H9 (cell line): ENCODE measurements at regions not wholly inside any gene's neighbourhood (a gene's known extent, or its start where the extent isn't known, plus 50 kb on each side); places are given as distances from the start of the nearest gene placed in this dataset.

Experiments used
- DNase-seq: peaks from one replicate; pipeline ENCODE4 v3.0.0-alpha.2; 2017
- H2AFZ ChIP-seq: one replicate; pipeline ENCODE4 v1.6.1; 2013; ENCODE audit warnings: mild to moderate bottlenecking, low read length, control low read depth, moderate library complexity
- H2AK5ac ChIP-seq: 2 replicates; pipeline ENCODE4 v1.6.1; 2013; ENCODE audit warnings: low read length, control low read depth, mixed read lengths; ENCODE audit not compliant: insufficient read length
- H2BK120ac ChIP-seq: one replicate; pipeline ENCODE4 v1.6.1; 2013; ENCODE audit warnings: low read depth, mild to moderate bottlenecking, low read length, control low read depth, inconsistent platforms; ENCODE audit not compliant: poor library complexity, severe bottlenecking
- H2BK12ac ChIP-seq: 2 replicates; pipeline ENCODE4 v1.6.1; 2013; ENCODE audit warnings: low read length, control low read depth, mixed read lengths, low read depth; ENCODE audit not compliant: insufficient read length
- H2BK15ac ChIP-seq: 2 replicates; pipeline ENCODE4 v1.6.1; 2013; ENCODE audit warnings: low read depth, low read length, control low read depth
- H2BK20ac ChIP-seq: one replicate; pipeline ENCODE4 v1.6.1; 2013; ENCODE audit warnings: low read depth, mild to moderate bottlenecking, low read length, control low read depth, inconsistent platforms; ENCODE audit not compliant: poor library complexity, severe bottlenecking
- H2BK5ac ChIP-seq: 2 replicates; pipeline ENCODE4 v1.6.1; 2013; ENCODE audit warnings: low read length, control low read depth, mixed read lengths; ENCODE audit not compliant: insufficient read length
- H3K14ac ChIP-seq: 2 replicates; pipeline ENCODE4 v1.6.1; 2013; ENCODE audit warnings: low read length, control low read depth; ENCODE audit not compliant: insufficient read depth
- H3K18ac ChIP-seq: 2 replicates; pipeline ENCODE4 v1.6.1; 2013; ENCODE audit warnings: low read depth, mild to moderate bottlenecking, mixed read lengths, low read length, control low read depth; ENCODE audit not compliant: insufficient read length
- H3K23ac ChIP-seq: 2 replicates; pipeline ENCODE4 v1.6.1; 2013; ENCODE audit warnings: low read length, control low read depth, mixed read lengths, low read depth; ENCODE audit not compliant: insufficient read length
- H3K23me2 ChIP-seq: 2 replicates; pipeline ENCODE4 v1.6.1; 2013; ENCODE audit warnings: low read depth, mild to moderate bottlenecking, mixed read lengths, low read length, control low read depth; ENCODE audit not compliant: insufficient read length, poor library complexity, severe bottlenecking
- H3K27ac ChIP-seq: 2 replicates; pipeline ENCODE4 v1.5.1; 2013; ENCODE audit warnings: low read length, control low read depth, mixed read lengths, low read depth; ENCODE audit not compliant: insufficient read length
- H3K27me3 ChIP-seq: 2 replicates; pipeline ENCODE4 v1.6.1; 2013; ENCODE audit warnings: low read length, control low read depth, inconsistent platforms; ENCODE audit not compliant: insufficient read depth
- H3K4ac ChIP-seq: 2 replicates; pipeline ENCODE4 v1.6.1; 2013; ENCODE audit warnings: low read depth, mild to moderate bottlenecking, control low read depth, inconsistent platforms, low read length, moderate library complexity
- H3K4me1 ChIP-seq: 2 replicates; pipeline ENCODE4 v1.6.1; 2013; ENCODE audit warnings: low read length, control low read depth, inconsistent platforms; ENCODE audit not compliant: insufficient read depth
- H3K4me2 ChIP-seq: 2 replicates; pipeline ENCODE4 v1.6.1; 2013; ENCODE audit warnings: low read length, control low read depth, mixed read lengths; ENCODE audit not compliant: insufficient read length, insufficient read depth
- H3K56ac ChIP-seq: 2 replicates; pipeline ENCODE4 v1.6.1; 2013; ENCODE audit warnings: low read depth, mild to moderate bottlenecking, mixed read lengths, low read length, control low read depth; ENCODE audit not compliant: insufficient read length
- H3K79me1 ChIP-seq: 2 replicates; pipeline ENCODE4 v1.6.1; 2013; ENCODE audit warnings: low read depth, mild to moderate bottlenecking, moderate library complexity, low read length, control low read depth, inconsistent platforms; ENCODE audit not compliant: insufficient read depth, poor library complexity, severe bottlenecking
- H3K79me2 ChIP-seq: 2 replicates; pipeline ENCODE4 v1.6.1; 2013; ENCODE audit warnings: low read length, control low read depth, inconsistent platforms; ENCODE audit not compliant: insufficient read depth
- H3K9ac ChIP-seq: 2 replicates; pipeline ENCODE4 v1.6.1; 2013; ENCODE audit warnings: low read length, control low read depth, mixed read lengths; ENCODE audit not compliant: insufficient read length; ENCODE audit errors: extremely low read depth
- H3K9me3 ChIP-seq: one replicate; pipeline ENCODE4 v1.6.1; 2013; ENCODE audit warnings: low read depth, low read length, inconsistent platforms; ENCODE audit not compliant: control insufficient read depth
- H3T11ph ChIP-seq: one replicate; pipeline ENCODE4 v1.6.1; 2013; ENCODE audit warnings: mild to moderate bottlenecking, low read length, control low read depth, inconsistent platforms
- H4K20me1 ChIP-seq: one replicate; pipeline ENCODE4 v1.6.1; 2013; ENCODE audit not compliant: control insufficient read depth, insufficient read length, insufficient read depth
- H4K5ac ChIP-seq: 2 replicates; pipeline ENCODE4 v1.6.1; 2013; ENCODE audit warnings: low read depth, mild to moderate bottlenecking, mixed read lengths, low read length, control low read depth; ENCODE audit not compliant: insufficient read length
- H4K8ac ChIP-seq: replicated peaks from 2 replicates; pipeline ENCODE4 v1.6.1; 2013; ENCODE audit warnings: low read length, control low read depth, mixed read lengths, low read depth; ENCODE audit not compliant: insufficient read length
- H4K91ac ChIP-seq: 2 replicates; pipeline ENCODE4 v1.6.1; 2013; ENCODE audit warnings: low read depth, mild to moderate bottlenecking, moderate library complexity, mixed read lengths, low read length, control low read depth; ENCODE audit not compliant: insufficient read length
- H3K27ac Mint-ChIP-seq, 3 experiments: 2 replicates in 2 of 3; 3 replicates in 1 of 3; pipeline ENCODE4 v1.8.0; 2020 to 2021; ENCODE audit warnings: mixed read lengths in 3 of 3, mild to moderate bottlenecking in 1 of 3, moderate library complexity in 1 of 3
- H3K27me3 Mint-ChIP-seq: 2 replicates; pipeline ENCODE4 v1.8.0; 2021; ENCODE audit warnings: low read depth, mild to moderate bottlenecking, moderate library complexity, mixed read lengths
- H3K36me3 Mint-ChIP-seq, 3 experiments: 2 replicates in 2 of 3; 3 replicates in 1 of 3; pipeline ENCODE4 v1.8.0; 2020 to 2021; ENCODE audit warnings: low read depth in 3 of 3, mixed read lengths in 3 of 3; ENCODE audit not compliant: insufficient read depth in 1 of 3
- H3K4me1 Mint-ChIP-seq, 2 experiments: 2 replicates each; pipeline ENCODE4 v1.8.0; 2020; ENCODE audit warnings: mixed read lengths in 2 of 2
- H3K4me3 Mint-ChIP-seq, 2 experiments: 2 replicates in 1 of 2; 3 replicates in 1 of 2; pipeline ENCODE4 v1.8.0; 2020 to 2021; ENCODE audit warnings: mild to moderate bottlenecking in 2 of 2, mixed read lengths in 2 of 2, moderate library complexity in 1 of 2
- H3K9me3 Mint-ChIP-seq, 2 experiments: 2 replicates in 1 of 2; 3 replicates in 1 of 2; pipeline ENCODE4 v1.8.0; 2020; ENCODE audit warnings: mild to moderate bottlenecking in 2 of 2, mixed read lengths in 2 of 2, moderate library complexity in 1 of 2
- CTCF ChIP-seq: fragments of 200-600 bp; sonication (generic); conservative IDR thresholded peaks from 3 replicates; pipeline ENCODE4 v1.8.0; 2021; ENCODE audit warnings: antibody characterized with exemption, mild to moderate bottlenecking
- WGBS: extraction: QIAGEN DNeasy Blood & Tissue Kit; methylation state at CpG from one replicate; pipeline ENCODE4 v1.1.7; 2013; ENCODE audit warnings: missing lambda C conversion rate, low lambda C conversion rate, mixed read lengths; ENCODE audit not compliant: insufficient read length; ENCODE audit errors: extremely low coverage; 5-methylcytosine and 5-hydroxymethylcytosine counted together

GRCh38 chr1:95431235-95431634, 197.2 kb downstream of the RWDD3 start:
- Mint-ChIP-seq H3K9me3 (no peaks in the 10 kb centered on the region), H3K27me3 (no peaks in the 10 kb centered on the region), H3K4me1 (no peaks in the 10 kb centered on the region), H3K36me3 (no peaks in the 10 kb centered on the region), H3K27ac (no peak overlapping the region), H3K4me3 (no peak overlapping the region)
- H3K4ac ChIP-seq: no peak overlapping the region
- H3K23ac ChIP-seq: no peak overlapping the region
- no peak overlapping the region for H3K56ac ChIP-seq
- no peak for DNase-seq
- H4K8ac ChIP-seq: no peak overlapping the region
- no peak overlapping the region for H2BK15ac ChIP-seq
- no peaks in the 10 kb centered on the region for H4K20me1 ChIP-seq
- no peak overlapping the region for H2BK120ac ChIP-seq
- no peak overlapping the region for H2AK5ac ChIP-seq
- no peak overlapping the region for H3K27ac ChIP-seq
- WGBS: no CpG with 5 or more reads among the region's 2 CpGs
- H2BK12ac ChIP-seq: no peak overlapping the region
- no peaks in the 10 kb centered on the region for H3K79me2 ChIP-seq
- H3T11ph ChIP-seq: no peak overlapping the region
- H4K91ac ChIP-seq: no peak overlapping the region
- H3K27me3 ChIP-seq: no peaks in the 10 kb centered on the region
- H2AFZ ChIP-seq: no peak overlapping the region
- H3K18ac ChIP-seq: no peak overlapping the region
- H2BK5ac ChIP-seq: no peak overlapping the region
- no peak for TF ChIP-seq CTCF
- no peak overlapping the region for H2BK20ac ChIP-seq
- H3K4me1 ChIP-seq: no peaks in the 10 kb centered on the region; the same call in 1 of the 2 replicates
- H3K14ac ChIP-seq: no peak overlapping the region
- H3K23me2 ChIP-seq: no peaks in the 10 kb centered on the region
- no peak overlapping the region for H3K4me2 ChIP-seq
- H3K9me3 ChIP-seq: no peaks in the 10 kb centered on the region
- H3K79me1 ChIP-seq: no peaks in the 10 kb centered on the region
- H3K9ac ChIP-seq: no peak overlapping the region
- H4K5ac ChIP-seq: no peak overlapping the region
